HepG2 (cell line): ENCODE measurements at regions not wholly inside any gene's neighbourhood (a gene's known extent, or its start where the extent isn't known, plus 50 kb on each side); places are given as distances from the start of the nearest gene placed in this dataset.
"Not testable (repeated sequence)": the region's sequence is repeated elsewhere in the genome, so short reads cannot be mapped to it uniquely, and the experiment has no call there.

Experiments
- DRAP1 ChIP-seq: IDR thresholded peaks from 2 replicates; pipeline ENCODE4 v1.6.1; 2016; ENCODE audit warnings: missing genetic modification reagents, missing compliant biosample characterization
- ETV5 ChIP-seq: IDR thresholded peaks from 2 replicates; pipeline ENCODE4 v1.6.1; 2018; ENCODE audit warnings: missing biosample characterization, missing genetic modification reagents, inconsistent platforms, borderline replicate concordance
- FOSL2 ChIP-seq: sonication (generic); formaldehyde crosslinking; IDR thresholded peaks from 2 replicates; pipeline ENCODE4 v1.4.0; 2020; ENCODE audit warnings: missing genetic modification reagents
- HMGXB4 ChIP-seq, 2 experiments: sonication (generic) in 1 of 2; formaldehyde crosslinking in 1 of 2; IDR thresholded peaks; 2 replicates each; pipeline versions ENCODE4 v1.4.0 to v1.6.1; 2018 to 2020; ENCODE audit warnings: missing genetic modification reagents in 2 of 2, borderline replicate concordance in 1 of 2, low read depth in 1 of 2, mild to moderate bottlenecking in 1 of 2, missing biosample characterization in 1 of 2
- KDM5A ChIP-seq: fragments of 200-600 bp; sonication (generic); IDR thresholded peaks from 2 replicates; pipeline ENCODE4 v1.7.0; 2018; ENCODE audit warnings: antibody characterized with exemption, mild to moderate bottlenecking, low read length, borderline replicate concordance
- NFYB ChIP-seq: sonication (generic); formaldehyde crosslinking; IDR thresholded peaks from 2 replicates; pipeline ENCODE4 v1.4.0; 2020; ENCODE audit warnings: missing genetic modification reagents
- USF2 ChIP-seq, 2 experiments: sonication (generic) in 1 of 2; formaldehyde crosslinking in 1 of 2; IDR thresholded peaks; 2 replicates each; pipeline versions ENCODE4 v1.5.1 to v1.6.1; 2011 to 2020; ENCODE audit warnings: borderline replicate concordance in 1 of 2, low read depth in 1 of 2, low read length in 1 of 2, mild to moderate bottlenecking in 1 of 2, missing genetic modification reagents in 1 of 2, moderate library complexity in 1 of 2
- ZNF101 ChIP-seq: sonication (generic); formaldehyde crosslinking; IDR thresholded peaks from 2 replicates; pipeline ENCODE4 v1.4.0; 2020; ENCODE audit warnings: mild to moderate bottlenecking, low read depth, missing genetic modification reagents, borderline replicate concordance
- ZNF414 ChIP-seq: sonication (generic); formaldehyde crosslinking; IDR thresholded peaks from 2 replicates; pipeline ENCODE4 v1.5.0; 2020; ENCODE audit warnings: missing genetic modification reagents
- ZNF589 ChIP-seq: sonication (generic); formaldehyde crosslinking; conservative IDR thresholded peaks from 2 replicates; pipeline ENCODE4 v1.8.0; 2022; ENCODE audit warnings: mild to moderate bottlenecking, moderate library complexity, missing genetic modification reagents
- ZNF614 ChIP-seq: IDR thresholded peaks from 2 replicates; pipeline ENCODE4 v1.6.1; 2018; ENCODE audit warnings: missing biosample characterization, missing genetic modification reagents, inconsistent platforms, borderline replicate concordance
- ZNF788 ChIP-seq: sonication (generic); formaldehyde crosslinking; IDR thresholded peaks from 2 replicates; pipeline ENCODE4 v1.5.0; 2020; ENCODE audit warnings: mild to moderate bottlenecking, missing genetic modification reagents, borderline replicate concordance
- ZNF800 ChIP-seq: sonication (generic); formaldehyde crosslinking; IDR thresholded peaks from 2 replicates; pipeline ENCODE4 v1.4.0; 2020; ENCODE audit warnings: missing genetic modification reagents

GRCh38 chr9:40991741-40992471 is 136.6 kb downstream of the FOXD4L6 start (continued):
- TF ChIP-seq ETV5 (CRISPR knock-in tag) (peak; percentile 55), DRAP1 (CRISPR knock-in tag) (peak; percentile 66; the same call in 1 of the 2 replicates), ZNF614 (CRISPR knock-in tag) (peak; percentile 63; the same call in 1 of the 2 replicates), ZNF788 (CRISPR knock-in tag) (peak; percentile 93; the same call in 1 of the 2 replicates), USF2 (CRISPR knock-in tag; IDR thresholded peaks at IDR 0.05; ENCODE audit: borderline replicate concordance) (peak; percentile 31; the same call in 1 of the 2 replicates), ZNF800 (CRISPR knock-in tag) (peak; percentile 68; the same call in 1 of the 2 replicates), ZNF589 (CRISPR knock-in tag) (peak; percentile 91), HMGXB4 (CRISPR knock-in tag; IDR thresholded peaks at IDR 0.05; ENCODE audit: borderline replicate concordance in 1 of 2, low read depth in 1 of 2) (peak; percentile 99 to 100), ZNF414 (CRISPR knock-in tag) (peak; percentile 64; the same call in 1 of the 2 replicates), FOSL2 (CRISPR knock-in tag) (peak; percentile 64), NFYB (CRISPR knock-in tag) (peak; percentile 73), ZNF101 (CRISPR knock-in tag) (peak; percentile 96), KDM5A (peak; percentile 81; the same call in 1 of the 2 replicates)
- TF ChIP-seq USF2 (IDR thresholded peaks at IDR 0.05; ENCODE audit: low read depth, low read length): not testable (repeated sequence)
